ENCODE measurements at regions not wholly inside any gene's neighbourhood (a gene's known extent, or its start where the extent isn't known, plus 50 kb on each side); places are given as distances from the start of the nearest gene placed in this dataset.

GRCh38 chr3:46114323-46114988 is 87.2 kb upstream of the XCR1 start:
- intact Hi-C loops (cut with micrococcal nuclease) = no loop called here
- no peak for DNase-seq
- TF ChIP-seq CTCF (IDR thresholded peaks at IDR 0.05; ENCODE audit: borderline replicate concordance) = no peak

GRCh38 chr3:46113608-46114007 is 86.3 kb upstream of the XCR1 start:
- no peak for DNase-seq
- TF ChIP-seq CTCF (IDR thresholded peaks at IDR 0.05; ENCODE audit: borderline replicate concordance) = no peak
- Histone ChIP-seq H3K36me3 (no peaks in the 10 kb centered on the region), H3K4me1 (peaks cover 5% of the 10 kb centered on the region), H3K27me3 (ENCODE audit: low read depth) (no peaks in the 10 kb centered on the region), H3K27ac (replicated peaks) (peak overlapping the region; percentile 55), H3K9me3 (replicated peaks) (no peaks in the 10 kb centered on the region), H3K4me3 (no peak overlapping the region)
- intact Hi-C loops (cut with micrococcal nuclease) = no loop called here

More at GRCh38 chr3:46114323-46114988, 87.2 kb upstream of the XCR1 start:
- no peaks in the 10 kb centered on the region for H3K36me3 ChIP-seq
- H3K9me3 ChIP-seq (replicated peaks) = no peaks in the 10 kb centered on the region
- peaks cover 3% of the 10 kb centered on the region for H3K4me1 ChIP-seq
- no peaks in the 10 kb centered on the region for H3K27me3 ChIP-seq (ENCODE audit: low read depth)
- no peak overlapping the region for H3K4me3 ChIP-seq
- H3K27ac ChIP-seq (replicated peaks) = peak overlapping the region; percentile 55

GRCh38 chr3:46112984-46113383 is 85.7 kb upstream of the XCR1 start:
- no peak for TF ChIP-seq CTCF (IDR thresholded peaks at IDR 0.05; ENCODE audit: borderline replicate concordance)
- Histone ChIP-seq H3K27me3 (ENCODE audit: low read depth) (no peaks in the 10 kb centered on the region), H3K9me3 (replicated peaks) (no peaks in the 10 kb centered on the region), H3K36me3 (no peaks in the 10 kb centered on the region), H3K4me1 (peaks cover 5% of the 10 kb centered on the region), H3K27ac (replicated peaks) (no peak overlapping the region), H3K4me3 (no peak overlapping the region)
- intact Hi-C loops (cut with micrococcal nuclease) = no loop called here
- DNase-seq = no peak

- H3K36me3 ChIP-seq = no peaks in the 10 kb centered on the region
- H3K27me3 ChIP-seq (ENCODE audit: low read depth) = no peaks in the 10 kb centered on the region
- TF ChIP-seq CTCF (IDR thresholded peaks at IDR 0.05; ENCODE audit: borderline replicate concordance) = no peak
- H3K4me1 ChIP-seq = peaks cover 5% of the 10 kb centered on the region
- no peak overlapping the region for H3K27ac ChIP-seq (replicated peaks)
- no peak overlapping the region for H3K4me3 ChIP-seq
- DNase-seq = no peak
- H3K9me3 ChIP-seq (replicated peaks) = no peaks in the 10 kb centered on the region
- intact Hi-C loops (cut with micrococcal nuclease) = no loop called here
These were observed 85.0 kb upstream of the XCR1 start for GRCh38 chr3:46112296-46112695.

- no peak for DNase-seq
- Histone ChIP-seq H3K4me1 (peaks cover 5% of the 10 kb centered on the region), H3K27ac (replicated peaks) (no peak overlapping the region), H3K27me3 (ENCODE audit: low read depth) (no peaks in the 10 kb centered on the region), H3K9me3 (replicated peaks) (no peaks in the 10 kb centered on the region), H3K4me3 (no peak overlapping the region), H3K36me3 (no peaks in the 10 kb centered on the region)
- no peak for TF ChIP-seq CTCF (IDR thresholded peaks at IDR 0.05; ENCODE audit: borderline replicate concordance)
- intact Hi-C loops (cut with micrococcal nuclease) = no loop called here
These were observed 83.6 kb upstream of the XCR1 start for GRCh38 chr3:46110701-46111493.

Data from left ventricle myocardium inferior (tissue), 1 donor.